Muscle layer of colon (tissue), 2 donors: ENCODE measurements at regions not wholly inside any gene's neighbourhood (a gene's known extent, or its start where the extent isn't known, plus 50 kb on each side); places are given as distances from the start of the nearest gene placed in this dataset.

ENCODE experiments used
- H3K27ac ChIP-seq: one replicate; pipeline ENCODE4 v1.7.0; 2013; ENCODE audit warnings: low read depth, mild to moderate bottlenecking, low read length, moderate library complexity
- H3K27me3 ChIP-seq, 2 donors: one replicate each; pipeline ENCODE4 v1.7.0; 2013; ENCODE audit warnings: low read length in 2 of 2, mild to moderate bottlenecking in 2 of 2; ENCODE audit not compliant: insufficient read depth in 2 of 2, control insufficient read depth in 1 of 2
- H3K36me3 ChIP-seq: one replicate; pipeline ENCODE4 v1.7.0; 2013; ENCODE audit warnings: mild to moderate bottlenecking, low read length; ENCODE audit not compliant: insufficient read depth
- H3K4me1 ChIP-seq: one replicate; pipeline ENCODE4 v1.7.0; 2013; ENCODE audit warnings: mild to moderate bottlenecking, low read length; ENCODE audit not compliant: insufficient read depth
- H3K4me3 ChIP-seq, 2 donors: one replicate each; pipeline ENCODE4 v1.7.0; 2013; ENCODE audit warnings: low read length in 2 of 2, low read depth in 1 of 2, mild to moderate bottlenecking in 1 of 2, moderate library complexity in 1 of 2
- H3K9ac ChIP-seq: one replicate; pipeline ENCODE4 v1.7.0; 2013; ENCODE audit warnings: low read length
- H3K9me3 ChIP-seq: one replicate; pipeline ENCODE4 v1.7.0; 2013; ENCODE audit warnings: mild to moderate bottlenecking, low read length
- donor health status: abdominal sarcoma.
- donor health status: Adenocarcinoma of cecum.

DNA sequence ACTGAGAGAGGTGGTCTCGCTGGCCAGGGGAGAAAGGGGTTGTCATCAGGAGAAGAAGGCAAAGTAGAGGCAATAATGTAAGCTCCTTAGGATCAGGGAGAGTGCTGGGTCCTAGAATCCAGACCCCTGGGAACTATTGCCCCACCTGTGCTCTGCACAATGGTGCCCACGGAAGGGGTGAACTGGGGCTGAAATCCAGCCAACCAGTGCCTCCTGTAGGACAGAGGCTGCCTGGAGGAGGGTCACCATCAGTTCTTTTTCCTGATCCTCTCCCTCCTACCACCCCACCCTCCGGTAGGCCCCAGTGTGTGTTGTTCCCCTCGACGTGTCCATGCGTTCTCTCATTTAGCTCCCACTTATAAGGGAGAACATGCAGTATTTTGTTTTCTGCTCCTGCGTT is 52.9 kb upstream of the ATP2B4 start:
- no peaks in the 10 kb centered on the region for H3K4me1 ChIP-seq
- no peak overlapping the region for H3K4me3 ChIP-seq
- no peak overlapping the region for H3K27ac ChIP-seq
- no peak overlapping the region for H3K9ac ChIP-seq
- H3K36me3 ChIP-seq: no peaks in the 10 kb centered on the region
- H3K9me3 ChIP-seq: no peaks in the 10 kb centered on the region
- no peaks in the 10 kb centered on the region for H3K27me3 ChIP-seq
